MCF 10A (cell line): ENCODE measurements at regions not wholly inside any gene's neighbourhood (a gene's known extent, or its start where the extent isn't known, plus 50 kb on each side); places are given as distances from the start of the nearest gene placed in this dataset.

Experiments used
- BruUV-seq: library from RNA; stranded (reverse); fragments of 400-500 nt; replicated peaks from 2 replicates; lab custom pipeline; 2021; lab: Mats Ljungman, UMichigan
- CTCF ChIA-PET: fragments of 300-600 bp; sonication (Branson Sonifier 250); formaldehyde crosslinking; extraction: SDS; loops from one replicate; lab custom pipeline; 2021; ENCODE audit warnings: antibody characterized with exemption, inconsistent platforms; lab: Yijun Ruan, JAX
- POLR2A ChIA-PET: fragments of 300-600, 350-650 bp; sonication (Branson Sonifier 250); formaldehyde crosslinking; extraction: SDS; loops from one replicate; lab custom pipeline; 2020; ENCODE audit warnings: antibody characterized with exemption, inconsistent platforms; lab: Yijun Ruan, JAX
- DNase-seq: peaks from one replicate; pipeline ENCODE4 v3.0.0-alpha.2; 2018; ENCODE audit not compliant: unreplicated experiment
- H3K27ac Mint-ChIP-seq: one replicate; pipeline ENCODE4 v1.8.0; 2022; ENCODE audit warnings: mild to moderate bottlenecking, low read depth, mixed read lengths; ENCODE audit not compliant: unreplicated experiment
- H3K27me3 Mint-ChIP-seq: one replicate; pipeline ENCODE4 v1.8.0; 2022; ENCODE audit warnings: mixed read lengths; ENCODE audit not compliant: insufficient read depth, unreplicated experiment
- H3K36me3 Mint-ChIP-seq: one replicate; pipeline ENCODE4 v1.8.0; 2022; ENCODE audit warnings: mild to moderate bottlenecking, moderate library complexity, mixed read lengths; ENCODE audit not compliant: insufficient read depth, unreplicated experiment
- H3K4me1 Mint-ChIP-seq: one replicate; pipeline ENCODE4 v1.8.0; 2022; ENCODE audit warnings: mixed read lengths; ENCODE audit not compliant: insufficient read depth, unreplicated experiment
- H3K4me3 Mint-ChIP-seq: one replicate; pipeline ENCODE4 v1.8.0; 2022; ENCODE audit warnings: mild to moderate bottlenecking, moderate library complexity, mixed read lengths; ENCODE audit not compliant: unreplicated experiment
- H3K9me3 Mint-ChIP-seq: one replicate; pipeline ENCODE4 v1.8.0; 2022; ENCODE audit warnings: mixed read lengths; ENCODE audit not compliant: unreplicated experiment
- CTCF ChIP-seq: fragments of 200-600 bp; IDR thresholded peaks from one replicate; pipeline ENCODE4 v1.8.0; 2022; ENCODE audit warnings: antibody characterized with exemption, mild to moderate bottlenecking; ENCODE audit not compliant: unreplicated experiment
- intact Hi-C: fragments of 100-400 bp; cut with micrococcal nuclease; formaldehyde crosslinking; loops from 2 replicates; pipeline ENCODE4 v1.14.1; 2022

GRCh38 chr22:47448231-47449223, 686.1 kb downstream of the TBC1D22A start:
- Mint-ChIP-seq H3K27me3 (no peaks in the 10 kb centered on the region), H3K9me3 (peaks cover 19% of the 10 kb centered on the region), H3K4me1 (peaks cover 6% of the 10 kb centered on the region), H3K36me3 (no peaks in the 10 kb centered on the region), H3K4me3 (no peak overlapping the region), H3K27ac (no peak overlapping the region)
- POLR2A ChIA-PET: no interaction called here
- BruUV-seq: no TSS peak
- TF ChIP-seq CTCF: no peak
- no peak for DNase-seq
- CTCF ChIA-PET: interaction anchor here (0.5 kb wide), 1 partner anchor 30 kb away, joined by 3 read pairs; no protein-coding TSS in a partner anchor
- intact Hi-C loops: no loop called here

- H3K9me3 Mint-ChIP-seq: peaks cover 10% of the 10 kb centered on the region
- no peak for TF ChIP-seq CTCF
- DNase-seq: no peak
- POLR2A ChIA-PET: no interaction called here
- H3K27ac Mint-ChIP-seq: no peak overlapping the region
- H3K4me1 Mint-ChIP-seq: peaks cover 6% of the 10 kb centered on the region
- no peaks in the 10 kb centered on the region for H3K36me3 Mint-ChIP-seq
- intact Hi-C loops: no loop called here
- CTCF ChIA-PET: no interaction called here
- H3K4me3 Mint-ChIP-seq: no peak overlapping the region
- H3K27me3 Mint-ChIP-seq: no peaks in the 10 kb centered on the region
- no TSS peak for BruUV-seq
These were observed 684.7 kb downstream of the TBC1D22A start for GRCh38 chr22:47446821-47447810.

GRCh38 chr22:47446331-47446730, 683.9 kb downstream of the TBC1D22A start:
- Mint-ChIP-seq H3K4me3 (no peak overlapping the region), H3K27me3 (no peaks in the 10 kb centered on the region), H3K36me3 (no peaks in the 10 kb centered on the region), H3K27ac (no peak overlapping the region), H3K9me3 (peaks cover 10% of the 10 kb centered on the region), H3K4me1 (peaks cover 6% of the 10 kb centered on the region)
- intact Hi-C loops: no loop called here
- no peak for DNase-seq
- POLR2A ChIA-PET: no interaction called here
- TF ChIP-seq CTCF: no peak
- no TSS peak for BruUV-seq
- CTCF ChIA-PET: no interaction called here
